ENCODE measurements at regions not wholly inside any gene's neighbourhood (a gene's known extent, or its start where the extent isn't known, plus 50 kb on each side); places are given as distances from the start of the nearest gene placed in this dataset.

DNA sequence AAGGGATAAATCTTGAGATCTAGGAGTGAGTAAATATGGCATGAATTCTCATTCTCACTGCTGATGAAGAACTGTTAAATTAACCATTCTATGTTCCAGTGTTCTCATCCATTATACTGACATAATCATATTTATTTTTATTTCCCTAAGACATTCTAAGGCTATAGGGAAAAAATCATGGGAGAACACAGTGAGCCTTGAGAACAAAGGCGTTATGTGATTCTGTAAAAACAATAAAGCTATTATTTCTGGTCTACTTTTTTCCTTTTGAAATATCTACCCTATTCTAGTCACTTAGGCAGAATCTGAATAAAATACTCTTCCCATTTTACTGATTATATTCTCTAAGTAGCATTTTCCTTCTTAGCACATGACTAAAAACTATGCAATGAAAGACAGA lies 155.7 kb upstream of the ADAMTS16 start:
- TF ChIP-seq POLR2A (IDR thresholded peaks at IDR 0.05) (no peak), POLR2AphosphoS5 (IDR thresholded peaks at IDR 0.05) (no peak)
- TF ChIP-seq, protein P1, sequence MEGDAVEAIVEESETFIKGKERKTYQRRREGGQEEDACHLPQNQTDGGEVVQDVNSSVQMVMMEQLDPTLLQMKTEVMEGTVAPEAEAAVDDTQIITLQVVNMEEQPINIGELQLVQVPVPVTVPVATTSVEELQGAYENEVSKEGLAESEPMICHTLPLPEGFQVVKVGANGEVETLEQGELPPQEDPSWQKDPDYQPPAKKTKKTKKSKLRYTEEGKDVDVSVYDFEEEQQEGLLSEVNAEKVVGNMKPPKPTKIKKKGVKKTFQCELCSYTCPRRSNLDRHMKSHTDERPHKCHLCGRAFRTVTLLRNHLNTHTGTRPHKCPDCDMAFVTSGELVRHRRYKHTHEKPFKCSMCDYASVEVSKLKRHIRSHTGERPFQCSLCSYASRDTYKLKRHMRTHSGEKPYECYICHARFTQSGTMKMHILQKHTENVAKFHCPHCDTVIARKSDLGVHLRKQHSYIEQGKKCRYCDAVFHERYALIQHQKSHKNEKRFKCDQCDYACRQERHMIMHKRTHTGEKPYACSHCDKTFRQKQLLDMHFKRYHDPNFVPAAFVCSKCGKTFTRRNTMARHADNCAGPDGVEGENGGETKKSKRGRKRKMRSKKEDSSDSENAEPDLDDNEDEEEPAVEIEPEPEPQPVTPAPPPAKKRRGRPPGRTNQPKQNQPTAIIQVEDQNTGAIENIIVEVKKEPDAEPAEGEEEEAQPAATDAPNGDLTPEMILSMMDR (IDR thresholded peaks at IDR 0.05): no peak

Measured in prostate gland (tissue), 2 donors.